Stimulated activated CD4-positive, alpha-beta T cell treated with anti-CD3 and anti-CD28 coated beads, Interleukin-2, amount 100 ng/mL, for 48 hours (primary cell): ENCODE measurements at regions not wholly inside any gene's neighbourhood (a gene's known extent, or its start where the extent isn't known, plus 50 kb on each side); places are given as distances from the start of the nearest gene placed in this dataset.
"Not testable (repeated sequence)": the region's sequence is repeated elsewhere in the genome, so short reads cannot be mapped to it uniquely, and the experiment has no call there.

Experiments
- DNase-seq, 2 donors: peaks; one replicate each; pipeline ENCODE4 v3.0.0-alpha.2; 2020

- not testable (repeated sequence) for DNase-seq
Measured at GRCh38 chr9:63804205-63804604, 1480.8 kb downstream of the FOXD4L5 start.

- not testable (repeated sequence) for DNase-seq
Measured at GRCh38 chr9:63794081-63794685, 1490.8 kb downstream of the FOXD4L5 start.

- DNase-seq: not testable (repeated sequence)
Measured at GRCh38 chr9:63787454-63787853, 1497.6 kb downstream of the FOXD4L5 start.

- DNase-seq: not testable (repeated sequence)
Measured at GRCh38 chr9:63785059-63785458, 1500.0 kb downstream of the FOXD4L5 start.

- DNase-seq: not testable (repeated sequence)
Measured at GRCh38 chr9:63784421-63784820, 1500.6 kb downstream of the FOXD4L5 start.

GRCh38 chr9:63781817-63782439 lies 1503.1 kb downstream of the FOXD4L5 start:
- DNase-seq: not testable (repeated sequence)

GRCh38 chr9:63781390-63781789 lies 1503.6 kb downstream of the FOXD4L5 start:
- not testable (repeated sequence) for DNase-seq

- not testable (repeated sequence) for DNase-seq
Measured at GRCh38 chr9:63776220-63776619, 1508.8 kb downstream of the FOXD4L5 start.

- DNase-seq: not testable (repeated sequence)
Measured at GRCh38 chr9:63775092-63775426, 1510.0 kb downstream of the FOXD4L5 start.

GRCh38 chr9:63774369-63775091 lies 1510.5 kb downstream of the FOXD4L5 start:
- DNase-seq: not testable (repeated sequence)

GRCh38 chr9:63762230-63762629 lies 1522.8 kb downstream of the FOXD4L5 start:
- DNase-seq: not testable (repeated sequence)

GRCh38 chr9:63729021-63729420 lies 1556.0 kb downstream of the FOXD4L5 start:
- DNase-seq: peak in 1 of 2 donors; percentile 0

- no peak for DNase-seq
Measured at GRCh38 chr9:63728287-63728686, 1556.7 kb downstream of the FOXD4L5 start.

GRCh38 chr9:63708285-63708684 lies 1576.7 kb downstream of the FOXD4L5 start:
- DNase-seq: not testable (repeated sequence)

GRCh38 chr9:63704456-63704855 lies 1580.6 kb downstream of the FOXD4L5 start:
- not testable (repeated sequence) for DNase-seq

GRCh38 chr9:63703670-63704069 lies 1581.3 kb downstream of the FOXD4L5 start:
- peak in 1 of 2 donors; percentile 9 for DNase-seq

GRCh38 chr9:63703138-63703665 lies 1581.8 kb downstream of the FOXD4L5 start:
- DNase-seq: not testable (repeated sequence)
